Lower lobe of right lung (tissue), 2 donors: ENCODE measurements at regions not wholly inside any gene's neighbourhood (a gene's known extent, or its start where the extent isn't known, plus 50 kb on each side); places are given as distances from the start of the nearest gene placed in this dataset.
A peak's percentile ranks its signal among the peaks of the same experiment; 100 is the strongest.
"Not testable (repeated sequence)": the region's sequence is repeated elsewhere in the genome, so short reads cannot be mapped to it uniquely, and the experiment has no call there.

Source experiments
- ATAC-seq, 2 donors: fragments of 200-7000 bp; cut with Tn5 transposase; one replicate each; pipeline ENCODE4 v1.9.1; 2020 to 2022; ENCODE audit warnings: mild to moderate bottlenecking in 2 of 2, moderate library complexity in 2 of 2
- DNase-seq: peaks from one replicate; pipeline ENCODE4 v3.0.0-alpha.2; 2020
- H3K27ac ChIP-seq: fragments of 200-600 bp; one replicate; pipeline ENCODE4 v1.8.0; 2022
- H3K27me3 ChIP-seq: fragments of 200-600 bp; one replicate; pipeline ENCODE4 v1.8.0; 2022; ENCODE audit warnings: low read depth
- H3K36me3 ChIP-seq: fragments of 200-600 bp; one replicate; pipeline ENCODE4 v1.8.0; 2022; ENCODE audit warnings: mild to moderate bottlenecking
- H3K4me1 ChIP-seq: fragments of 200-600 bp; one replicate; pipeline ENCODE4 v1.8.0; 2022
- H3K4me3 ChIP-seq: fragments of 200-600 bp; one replicate; pipeline ENCODE4 v1.8.0; 2022; ENCODE audit warnings: mild to moderate bottlenecking
- H3K9me3 ChIP-seq: fragments of 200-600 bp; one replicate; pipeline ENCODE4 v1.8.0; 2022
- intact Hi-C: fragments of 100-400 bp; cut with DNase I; formaldehyde crosslinking; loops from one replicate; pipeline ENCODE4 v1.11.0; 2022
- TF ChIP-seq, protein P1 (sequence below): fragments of 200-600 bp; IDR thresholded peaks from one replicate; pipeline ENCODE4 v1.8.0; 2022; ENCODE audit warnings: antibody characterized with exemption, mild to moderate bottlenecking
- donor health status: DM: no; HTN: yes; CAD: no; lungs with severe emphysema.

DNA sequence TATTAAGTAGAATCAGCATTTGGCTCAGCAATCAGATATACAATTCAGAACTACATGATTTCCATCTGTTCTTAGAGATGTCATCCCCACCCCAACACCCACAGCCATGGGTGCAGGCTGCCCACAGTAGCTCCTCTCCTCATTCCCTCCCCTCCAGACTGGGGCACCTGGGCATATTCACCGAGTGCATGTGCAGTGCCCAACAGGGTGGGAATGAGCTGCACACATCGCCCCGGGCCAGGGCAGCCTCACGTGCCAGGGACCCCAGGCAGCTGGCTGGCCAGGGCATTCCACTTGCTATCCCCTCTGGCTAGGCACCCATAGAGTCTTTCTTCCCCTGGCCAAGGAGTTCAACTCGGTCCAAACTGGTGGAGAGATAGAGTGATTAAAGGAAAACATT, 461.9 kb upstream of the NUDT12 start:
- H3K4me1 ChIP-seq = no peaks in the 10 kb centered on the region
- peak; percentile 19 to 21 for ATAC-seq
- intact Hi-C loops = no loop called here
- no peaks in the 10 kb centered on the region for H3K36me3 ChIP-seq
- TF ChIP-seq, protein P1, sequence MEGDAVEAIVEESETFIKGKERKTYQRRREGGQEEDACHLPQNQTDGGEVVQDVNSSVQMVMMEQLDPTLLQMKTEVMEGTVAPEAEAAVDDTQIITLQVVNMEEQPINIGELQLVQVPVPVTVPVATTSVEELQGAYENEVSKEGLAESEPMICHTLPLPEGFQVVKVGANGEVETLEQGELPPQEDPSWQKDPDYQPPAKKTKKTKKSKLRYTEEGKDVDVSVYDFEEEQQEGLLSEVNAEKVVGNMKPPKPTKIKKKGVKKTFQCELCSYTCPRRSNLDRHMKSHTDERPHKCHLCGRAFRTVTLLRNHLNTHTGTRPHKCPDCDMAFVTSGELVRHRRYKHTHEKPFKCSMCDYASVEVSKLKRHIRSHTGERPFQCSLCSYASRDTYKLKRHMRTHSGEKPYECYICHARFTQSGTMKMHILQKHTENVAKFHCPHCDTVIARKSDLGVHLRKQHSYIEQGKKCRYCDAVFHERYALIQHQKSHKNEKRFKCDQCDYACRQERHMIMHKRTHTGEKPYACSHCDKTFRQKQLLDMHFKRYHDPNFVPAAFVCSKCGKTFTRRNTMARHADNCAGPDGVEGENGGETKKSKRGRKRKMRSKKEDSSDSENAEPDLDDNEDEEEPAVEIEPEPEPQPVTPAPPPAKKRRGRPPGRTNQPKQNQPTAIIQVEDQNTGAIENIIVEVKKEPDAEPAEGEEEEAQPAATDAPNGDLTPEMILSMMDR = no peak
- no peaks in the 10 kb centered on the region for H3K27me3 ChIP-seq
- H3K27ac ChIP-seq = no peak overlapping the region
- DNase-seq = no peak
- no peak overlapping the region for H3K4me3 ChIP-seq
- H3K9me3 ChIP-seq = peaks cover 14% of the 10 kb centered on the region

DNA sequence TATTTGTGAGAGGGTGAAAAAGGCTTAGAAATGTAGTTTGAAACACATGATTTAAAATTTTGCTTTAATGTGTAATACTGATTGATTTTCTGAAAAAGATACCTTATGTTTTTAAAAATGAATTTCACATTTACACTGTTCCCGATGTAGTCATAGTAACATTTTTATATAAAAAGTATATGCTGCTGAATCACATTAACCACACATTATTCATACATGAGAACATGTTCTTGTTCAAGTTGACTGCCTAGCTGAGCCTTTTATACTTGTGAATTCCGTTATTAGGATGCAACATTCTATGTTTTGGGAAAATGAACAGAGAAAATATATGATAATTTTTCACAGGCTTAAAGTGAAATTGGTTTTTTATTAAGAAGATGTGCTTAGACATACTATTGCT, 461.1 kb upstream of the NUDT12 start:
- H3K27ac ChIP-seq = no peak overlapping the region
- H3K9me3 ChIP-seq = peaks cover 21% of the 10 kb centered on the region
- DNase-seq (no peak), ATAC-seq (no peak)
- H3K4me1 ChIP-seq = no peaks in the 10 kb centered on the region
- H3K4me3 ChIP-seq = no peak overlapping the region
- H3K27me3 ChIP-seq = no peaks in the 10 kb centered on the region
- TF ChIP-seq, protein P1 = no peak
- intact Hi-C loops = no loop called here
- H3K36me3 ChIP-seq = no peaks in the 10 kb centered on the region

DNA sequence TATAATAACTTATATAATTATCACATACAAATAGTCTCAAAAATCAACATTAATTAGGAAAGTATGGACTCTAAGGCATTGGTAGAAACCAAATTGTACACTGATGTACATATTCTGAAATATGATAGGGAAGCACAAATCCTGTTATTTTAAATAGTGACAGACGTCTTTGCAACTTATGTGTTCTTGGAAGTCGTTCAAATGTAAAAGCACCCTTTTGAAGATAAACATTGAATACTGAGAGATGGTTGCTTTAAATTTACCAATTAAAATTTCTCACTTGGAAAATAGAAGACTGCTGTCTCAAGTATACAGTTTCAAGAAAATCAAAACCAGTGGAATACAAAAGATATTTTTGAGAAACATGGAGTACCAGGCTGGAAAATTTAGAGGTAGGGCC, 457.4 kb upstream of the NUDT12 start:
- H3K9me3 ChIP-seq = peaks cover 17% of the 10 kb centered on the region
- H3K36me3 ChIP-seq = no peaks in the 10 kb centered on the region
- ATAC-seq (no peak), DNase-seq (no peak)
- no peak overlapping the region for H3K27ac ChIP-seq
- no peaks in the 10 kb centered on the region for H3K4me1 ChIP-seq
- TF ChIP-seq, protein P1 = no peak
- intact Hi-C loops = no loop called here
- H3K4me3 ChIP-seq = no peak overlapping the region
- H3K27me3 ChIP-seq = no peaks in the 10 kb centered on the region

DNA sequence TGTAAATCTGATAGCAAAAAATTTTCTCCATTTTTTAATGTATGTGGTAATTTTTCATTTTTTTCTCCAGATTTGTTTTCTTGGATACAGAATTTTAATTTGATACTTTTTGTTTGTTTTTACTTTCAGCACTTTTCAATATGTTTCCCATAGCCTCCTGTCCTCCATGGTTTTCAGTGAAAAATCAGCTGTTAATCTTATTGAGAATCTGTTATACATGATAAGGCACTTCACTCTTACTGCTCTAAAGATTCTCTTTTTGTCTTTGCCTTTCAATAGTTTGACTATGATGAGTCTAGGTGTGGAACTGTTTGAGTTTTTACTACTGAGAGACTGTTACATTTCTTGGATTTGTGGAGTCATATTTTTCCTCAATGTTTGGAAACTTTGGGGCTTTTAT, 455.7 kb upstream of the NUDT12 start:
- intact Hi-C loops = no loop called here
- H3K36me3 ChIP-seq = no peaks in the 10 kb centered on the region
- no peaks in the 10 kb centered on the region for H3K4me1 ChIP-seq
- no peaks in the 10 kb centered on the region for H3K27me3 ChIP-seq
- TF ChIP-seq, protein P1 = no peak
- no peak for DNase-seq
- ATAC-seq = no peak
- no peak overlapping the region for H3K4me3 ChIP-seq
- peaks cover 17% of the 10 kb centered on the region for H3K9me3 ChIP-seq
- no peak overlapping the region for H3K27ac ChIP-seq

DNA sequence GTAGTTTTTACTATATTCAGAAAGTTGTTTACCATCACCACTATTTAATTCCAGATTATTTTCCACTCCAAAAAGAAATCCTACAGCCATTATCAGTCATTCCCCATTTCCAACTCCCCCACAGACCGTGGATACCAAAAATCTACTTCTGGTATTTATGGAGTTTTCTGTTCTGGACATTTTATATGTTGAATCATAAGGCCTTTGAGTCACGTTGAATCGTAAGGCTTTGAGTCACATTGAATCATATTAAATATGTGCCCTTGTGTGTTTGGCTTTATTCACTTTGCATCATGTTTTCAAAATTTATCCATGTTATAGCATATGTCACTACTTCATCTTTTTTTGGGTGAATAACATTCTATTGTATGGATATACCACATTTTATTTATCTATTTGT, 454.1 kb upstream of the NUDT12 start:
- Histone ChIP-seq H3K36me3 (no peaks in the 10 kb centered on the region), H3K4me1 (no peaks in the 10 kb centered on the region), H3K4me3 (no peak overlapping the region), H3K27me3 (no peaks in the 10 kb centered on the region), H3K9me3 (peaks cover 17% of the 10 kb centered on the region), H3K27ac (no peak overlapping the region)
- DNase-seq (no peak), ATAC-seq (no peak)
- TF ChIP-seq, protein P1 = no peak
- intact Hi-C loops = no loop called here

DNA sequence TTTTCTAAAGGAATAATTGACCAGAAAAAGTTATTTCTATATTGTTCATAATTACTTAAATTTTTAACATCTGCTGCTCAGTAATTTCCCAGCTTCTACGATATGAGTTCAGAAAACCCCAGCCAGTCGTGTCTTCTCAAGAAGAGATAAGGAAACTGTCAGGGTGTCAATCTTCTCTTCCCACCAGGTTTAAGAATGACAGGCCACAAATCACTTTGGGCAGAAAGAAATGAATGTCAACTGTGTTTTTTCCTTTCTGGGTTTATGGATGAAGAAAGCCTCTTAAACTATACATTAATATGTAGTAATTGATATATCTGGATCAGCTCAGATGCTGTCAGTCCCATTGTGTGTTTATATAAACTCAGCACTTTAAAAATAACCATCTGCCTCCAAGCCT, 453.2 kb upstream of the NUDT12 start:
- H3K27me3 ChIP-seq = no peaks in the 10 kb centered on the region
- H3K4me1 ChIP-seq = no peaks in the 10 kb centered on the region
- TF ChIP-seq, protein P1 = no peak
- intact Hi-C loops = no loop called here
- DNase-seq = no peak
- no peaks in the 10 kb centered on the region for H3K36me3 ChIP-seq
- H3K9me3 ChIP-seq = peaks cover 17% of the 10 kb centered on the region
- no peak overlapping the region for H3K4me3 ChIP-seq
- no peak overlapping the region for H3K27ac ChIP-seq
- ATAC-seq = no peak

DNA sequence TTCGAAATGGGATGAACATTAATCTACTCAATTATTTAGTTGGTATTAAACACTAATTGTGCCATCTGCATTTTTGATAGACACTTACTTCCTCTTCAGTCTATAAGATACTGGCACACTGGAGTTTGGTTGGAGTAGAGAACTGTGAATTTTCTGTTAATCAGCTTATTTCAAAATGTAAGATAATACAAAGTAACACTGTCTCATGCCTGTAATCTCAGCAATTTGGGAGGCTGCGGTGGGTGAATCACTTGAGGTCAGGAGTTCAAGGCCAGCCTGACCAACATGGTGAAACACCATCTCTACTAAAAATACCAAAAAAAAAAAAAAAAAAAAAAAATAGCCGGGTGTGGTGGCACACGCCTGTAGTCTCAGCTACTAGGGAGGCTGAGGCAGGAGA, 440.2 kb upstream of the NUDT12 start:
- H3K27me3 ChIP-seq, H3K27ac ChIP-seq, DNase-seq, H3K36me3 ChIP-seq, intact Hi-C loops, ATAC-seq, H3K4me1 ChIP-seq, H3K4me3 ChIP-seq, H3K9me3 ChIP-seq: not testable (repeated sequence)
